ENCODE measurements at regions not wholly inside any gene's neighbourhood (a gene's known extent, or its start where the extent isn't known, plus 50 kb on each side); places are given as distances from the start of the nearest gene placed in this dataset.
"Not testable (repeated sequence)": the region's sequence is repeated elsewhere in the genome, so short reads cannot be mapped to it uniquely, and the experiment has no call there.

DNA sequence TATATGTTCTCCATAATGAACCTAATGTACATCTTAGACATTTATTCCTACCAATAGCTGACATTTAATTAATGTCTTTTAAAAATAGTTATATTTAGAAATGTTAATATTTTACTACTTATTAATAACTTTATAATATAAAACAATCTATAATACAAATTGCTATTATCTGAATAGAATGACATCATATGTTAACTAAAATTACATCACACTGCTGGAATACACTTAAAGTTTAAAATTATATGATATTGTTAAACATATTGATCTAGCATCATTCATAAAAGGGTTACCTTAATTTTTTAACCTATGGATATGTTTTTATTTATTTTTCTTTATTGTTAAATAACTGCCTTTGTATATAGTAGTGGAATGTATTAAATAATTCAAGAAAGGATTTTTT is 660.2 kb upstream of the ADGRB3 start:
- ChIA-PET POLR2A (no interaction called here), CTCF (interaction anchor here (0.8 kb wide), 1 partner anchor 24 kb away, joined by 3 read pairs; no protein-coding TSS in a partner anchor)
- no peak for DNase-seq (ENCODE audit: extremely low spot score)
- no peak for TF ChIP-seq ZNF384 (IDR thresholded peaks at IDR 0.05)

GRCh38 chr6:67971812-67972211 is 663.3 kb upstream of the ADGRB3 start:
- ChIA-PET CTCF (no interaction called here), POLR2A (no interaction called here)
- DNase-seq (ENCODE audit: extremely low spot score), result no peak
- TF ChIP-seq TARDBP (IDR thresholded peaks at IDR 0.05), result no peak
- TF ChIP-seq NFRKB (IDR thresholded peaks at IDR 0.05), result no peak
- TF ChIP-seq L3MBTL2 (conservative IDR thresholded peaks at IDR 0.05), result no peak
- TF ChIP-seq ZNF384 (IDR thresholded peaks at IDR 0.05), result no peak

DNA sequence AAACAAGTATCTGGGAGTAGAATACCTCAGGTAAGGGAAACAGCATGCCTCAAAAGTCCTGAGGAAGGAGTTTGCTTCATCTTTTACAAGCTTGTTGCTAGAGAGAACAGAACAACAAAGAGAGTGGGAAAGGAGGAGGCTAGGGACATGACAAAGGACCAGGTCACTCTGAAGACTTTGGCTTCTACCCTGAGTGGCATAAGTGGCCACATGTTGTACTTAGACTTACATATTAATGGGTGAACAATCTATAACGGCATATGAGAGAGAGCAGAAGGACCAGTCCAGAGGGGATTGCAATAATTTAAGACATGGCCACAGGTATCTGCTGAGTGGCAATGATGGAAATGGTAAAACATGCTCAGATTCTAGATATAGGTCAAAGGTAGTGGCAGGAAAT is 668.3 kb upstream of the ADGRB3 start:
- TF ChIP-seq SUZ12 (IDR thresholded peaks at IDR 0.05) (no peak), LEF1 (IDR thresholded peaks at IDR 0.05; ENCODE audit: borderline replicate concordance) (no peak), ELF4 (IDR thresholded peaks at IDR 0.05) (no peak), TARDBP (IDR thresholded peaks at IDR 0.05) (no peak), FOXA1 (IDR thresholded peaks at IDR 0.05) (no peak), ARNT (IDR thresholded peaks at IDR 0.05) (no peak), HDGF (IDR thresholded peaks at IDR 0.05; ENCODE audit: borderline replicate concordance) (no peak), FOXM1 (IDR thresholded peaks at IDR 0.05; ENCODE audit: borderline replicate concordance) (no peak), SP1 (IDR thresholded peaks at IDR 0.05) (no peak)
- ChIA-PET POLR2A (no interaction called here), CTCF (interaction anchor here (0.6 kb wide), 1 partner anchor 10 kb away, joined by 3 read pairs; no protein-coding TSS in a partner anchor)
- no peak for DNase-seq (ENCODE audit: extremely low spot score)

DNA sequence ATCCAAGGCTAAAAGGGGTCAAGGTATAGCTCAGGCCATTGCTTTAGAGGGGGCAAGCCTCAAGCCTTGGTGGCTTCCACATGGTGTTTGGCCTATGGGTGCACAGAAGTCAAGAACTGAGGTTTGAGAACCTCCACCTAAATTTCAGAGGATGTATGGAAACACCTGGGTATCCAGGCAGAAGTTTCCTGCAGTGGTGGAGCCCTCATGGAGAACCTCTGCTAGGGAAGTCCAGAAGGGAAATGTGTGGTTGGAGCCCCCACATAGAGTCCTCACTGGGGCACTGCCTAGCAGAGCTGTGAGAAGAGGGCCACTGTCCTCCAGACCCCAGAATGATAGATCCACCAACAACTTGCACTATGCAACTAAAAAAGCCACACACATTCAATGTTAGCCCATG is 678.7 kb upstream of the ADGRB3 start:
- TF ChIP-seq PKNOX1 (IDR thresholded peaks at IDR 0.05), result no peak
- TF ChIP-seq FOXK2 (IDR thresholded peaks at IDR 0.05), result no peak
- TF ChIP-seq FOXA1 (IDR thresholded peaks at IDR 0.05), result no peak
- TF ChIP-seq TARDBP (IDR thresholded peaks at IDR 0.05), result no peak
- TF ChIP-seq HDGF (IDR thresholded peaks at IDR 0.05; ENCODE audit: borderline replicate concordance), result no peak
- TF ChIP-seq LEF1 (IDR thresholded peaks at IDR 0.05; ENCODE audit: borderline replicate concordance), result no peak
- no peak for TF ChIP-seq FOXM1 (IDR thresholded peaks at IDR 0.05; ENCODE audit: borderline replicate concordance)
- TF ChIP-seq ELF4 (IDR thresholded peaks at IDR 0.05), result no peak
- TF ChIP-seq BHLHE40 (IDR thresholded peaks at IDR 0.05; ENCODE audit: borderline replicate concordance), result no peak
- TF ChIP-seq SUZ12 (IDR thresholded peaks at IDR 0.05), result no peak
- no peak for TF ChIP-seq ARNT (IDR thresholded peaks at IDR 0.05)
- no peak for TF ChIP-seq SP1 (IDR thresholded peaks at IDR 0.05)
- TF ChIP-seq CTBP1 (IDR thresholded peaks at IDR 0.05; ENCODE audit: borderline replicate concordance), result no peak
- TF ChIP-seq L3MBTL2 (conservative IDR thresholded peaks at IDR 0.05), result no peak
- CTCF ChIA-PET, result no interaction called here
- POLR2A ChIA-PET, result no interaction called here
- no peak for DNase-seq (ENCODE audit: extremely low spot score)

DNA sequence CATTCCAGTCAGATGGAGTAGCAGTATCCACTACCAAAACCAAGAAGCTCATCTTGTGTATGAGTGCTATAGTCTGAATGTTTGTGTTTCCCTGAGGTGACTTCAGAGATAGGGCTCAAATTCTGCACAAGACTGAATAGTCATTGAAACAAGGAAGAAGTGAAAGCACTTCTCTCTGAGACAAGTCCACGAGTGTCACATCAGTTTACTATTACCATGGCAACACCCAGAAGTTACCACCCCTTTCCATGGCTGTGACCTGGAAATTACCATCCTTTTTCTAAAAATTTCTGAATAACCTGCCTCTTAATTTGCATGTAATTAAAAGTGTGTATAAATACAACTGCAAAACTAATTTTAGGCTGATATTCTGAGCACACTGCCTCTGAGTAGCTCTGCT is 682.1 kb upstream of the ADGRB3 start:
- TF ChIP-seq CTBP1 (IDR thresholded peaks at IDR 0.05; ENCODE audit: borderline replicate concordance), result no peak
- no peak for TF ChIP-seq ELF4 (IDR thresholded peaks at IDR 0.05)
- TF ChIP-seq SP1 (IDR thresholded peaks at IDR 0.05), result no peak
- POLR2A ChIA-PET, result no interaction called here
- DNase-seq (ENCODE audit: extremely low spot score), result no peak
- CTCF ChIA-PET, result no interaction called here

DNA sequence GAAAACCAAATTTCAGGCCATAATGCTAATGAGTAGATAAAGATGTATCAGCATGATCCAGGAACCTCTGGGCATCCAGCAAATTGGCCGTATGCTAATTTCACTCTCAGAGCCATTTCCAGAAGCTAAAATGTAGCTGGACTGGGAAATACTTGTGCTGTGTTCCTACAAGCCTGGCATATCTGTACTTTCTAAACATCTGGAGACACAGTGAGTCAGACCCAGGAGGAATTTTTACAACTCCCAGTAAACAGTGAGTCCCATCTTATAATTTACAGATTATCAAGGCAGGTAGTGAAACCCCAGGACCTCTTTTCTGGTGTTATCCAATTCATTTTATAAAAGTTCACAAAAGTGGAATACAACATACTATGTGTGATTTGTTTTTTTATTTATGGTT is 683.0 kb upstream of the ADGRB3 start:
- DNase-seq (ENCODE audit: extremely low spot score), result no peak
- TF ChIP-seq SP1 (IDR thresholded peaks at IDR 0.05), result no peak
- TF ChIP-seq NFRKB (IDR thresholded peaks at IDR 0.05), result no peak
- TF ChIP-seq FOXK2 (IDR thresholded peaks at IDR 0.05), result no peak
- no peak for TF ChIP-seq FOXA1 (IDR thresholded peaks at IDR 0.05)
- no peak for TF ChIP-seq L3MBTL2 (conservative IDR thresholded peaks at IDR 0.05)
- TF ChIP-seq ELF4 (IDR thresholded peaks at IDR 0.05), result no peak
- no peak for TF ChIP-seq CTBP1 (IDR thresholded peaks at IDR 0.05; ENCODE audit: borderline replicate concordance)
- no peak for TF ChIP-seq LEF1 (IDR thresholded peaks at IDR 0.05; ENCODE audit: borderline replicate concordance)
- TF ChIP-seq PKNOX1 (IDR thresholded peaks at IDR 0.05), result no peak
- TF ChIP-seq HDGF (IDR thresholded peaks at IDR 0.05; ENCODE audit: borderline replicate concordance), result no peak
- no peak for TF ChIP-seq BHLHE40 (IDR thresholded peaks at IDR 0.05; ENCODE audit: borderline replicate concordance)
- TF ChIP-seq FOXM1 (IDR thresholded peaks at IDR 0.05; ENCODE audit: borderline replicate concordance), result no peak
- POLR2A ChIA-PET, result no interaction called here
- CTCF ChIA-PET, result no interaction called here

GRCh38 chr6:67947762-67948161 is 687.3 kb upstream of the ADGRB3 start:
- POLR2A ChIA-PET; DNase-seq (ENCODE audit: extremely low spot score); CTCF ChIA-PET: not testable (repeated sequence)

- POLR2A ChIA-PET, result no interaction called here
Measured at GRCh38 chr6:67935976-67936477, 699.1 kb upstream of the ADGRB3 start.

More at GRCh38 chr6:67935976-67936477, 699.1 kb upstream of the ADGRB3 start:
- no peak for DNase-seq (ENCODE audit: extremely low spot score)
- TF ChIP-seq NFRKB (IDR thresholded peaks at IDR 0.05) (no peak), PKNOX1 (IDR thresholded peaks at IDR 0.05) (no peak), FOXM1 (IDR thresholded peaks at IDR 0.05; ENCODE audit: borderline replicate concordance) (no peak), HDGF (IDR thresholded peaks at IDR 0.05; ENCODE audit: borderline replicate concordance) (no peak), LEF1 (IDR thresholded peaks at IDR 0.05; ENCODE audit: borderline replicate concordance) (no peak), FOXK2 (IDR thresholded peaks at IDR 0.05) (no peak), ARNT (IDR thresholded peaks at IDR 0.05) (no peak), BHLHE40 (IDR thresholded peaks at IDR 0.05; ENCODE audit: borderline replicate concordance) (no peak), ELF4 (IDR thresholded peaks at IDR 0.05) (no peak), ZNF384 (IDR thresholded peaks at IDR 0.05) (no peak), SP1 (IDR thresholded peaks at IDR 0.05) (no peak), CTBP1 (IDR thresholded peaks at IDR 0.05; ENCODE audit: borderline replicate concordance) (no peak), TARDBP (IDR thresholded peaks at IDR 0.05) (no peak), SUZ12 (IDR thresholded peaks at IDR 0.05) (no peak), L3MBTL2 (conservative IDR thresholded peaks at IDR 0.05) (no peak), FOXA1 (IDR thresholded peaks at IDR 0.05) (no peak)
- CTCF ChIA-PET, result no interaction called here
